PC-3 (cell line): ENCODE measurements at regions not wholly inside any gene's neighbourhood (a gene's known extent, or its start where the extent isn't known, plus 50 kb on each side); places are given as distances from the start of the nearest gene placed in this dataset.

Experiments
- EZH2 ChIP-seq: fragments of 300-600 bp; sonication (generic); IDR thresholded peaks from one replicate; pipeline ENCODE4 v1.6.1; 2017; ENCODE audit warnings: antibody characterized with exemption, mild to moderate bottlenecking, low read length; ENCODE audit not compliant: unreplicated experiment
- TF ChIP-seq, protein P1 (sequence below): fragments of 300-600 bp; sonication (generic); conservative IDR thresholded peaks from 2 replicates; pipeline ENCODE4 v1.5.1; 2017; ENCODE audit warnings: antibody characterized with exemption, low read depth, mild to moderate bottlenecking, low read length

DNA sequence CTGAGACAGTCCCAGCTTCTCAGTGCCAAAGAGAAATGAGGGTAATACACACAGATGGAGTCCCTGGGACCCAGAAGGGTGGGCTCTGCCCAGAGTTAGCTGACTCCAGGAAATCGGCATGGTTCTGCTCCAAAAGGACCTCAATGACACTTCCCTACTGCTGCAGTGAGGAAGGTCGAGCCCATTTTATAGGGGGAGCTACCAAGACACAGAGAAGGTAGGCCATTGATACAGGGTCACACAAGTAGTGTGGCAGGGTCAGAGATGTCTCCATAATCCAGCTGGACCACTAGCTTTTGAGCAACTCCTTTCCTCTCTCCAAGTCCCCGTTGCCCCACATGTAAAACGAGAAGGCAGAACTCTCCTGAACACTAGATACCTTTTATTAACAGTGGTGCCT lies 276.9 kb downstream of the MYCN start:
- TF ChIP-seq, protein P1, sequence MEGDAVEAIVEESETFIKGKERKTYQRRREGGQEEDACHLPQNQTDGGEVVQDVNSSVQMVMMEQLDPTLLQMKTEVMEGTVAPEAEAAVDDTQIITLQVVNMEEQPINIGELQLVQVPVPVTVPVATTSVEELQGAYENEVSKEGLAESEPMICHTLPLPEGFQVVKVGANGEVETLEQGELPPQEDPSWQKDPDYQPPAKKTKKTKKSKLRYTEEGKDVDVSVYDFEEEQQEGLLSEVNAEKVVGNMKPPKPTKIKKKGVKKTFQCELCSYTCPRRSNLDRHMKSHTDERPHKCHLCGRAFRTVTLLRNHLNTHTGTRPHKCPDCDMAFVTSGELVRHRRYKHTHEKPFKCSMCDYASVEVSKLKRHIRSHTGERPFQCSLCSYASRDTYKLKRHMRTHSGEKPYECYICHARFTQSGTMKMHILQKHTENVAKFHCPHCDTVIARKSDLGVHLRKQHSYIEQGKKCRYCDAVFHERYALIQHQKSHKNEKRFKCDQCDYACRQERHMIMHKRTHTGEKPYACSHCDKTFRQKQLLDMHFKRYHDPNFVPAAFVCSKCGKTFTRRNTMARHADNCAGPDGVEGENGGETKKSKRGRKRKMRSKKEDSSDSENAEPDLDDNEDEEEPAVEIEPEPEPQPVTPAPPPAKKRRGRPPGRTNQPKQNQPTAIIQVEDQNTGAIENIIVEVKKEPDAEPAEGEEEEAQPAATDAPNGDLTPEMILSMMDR: no peak
- no peak for TF ChIP-seq EZH2
